ENCODE measurements at regions not wholly inside any gene's neighbourhood (a gene's known extent, or its start where the extent isn't known, plus 50 kb on each side); places are given as distances from the start of the nearest gene placed in this dataset.

DNA sequence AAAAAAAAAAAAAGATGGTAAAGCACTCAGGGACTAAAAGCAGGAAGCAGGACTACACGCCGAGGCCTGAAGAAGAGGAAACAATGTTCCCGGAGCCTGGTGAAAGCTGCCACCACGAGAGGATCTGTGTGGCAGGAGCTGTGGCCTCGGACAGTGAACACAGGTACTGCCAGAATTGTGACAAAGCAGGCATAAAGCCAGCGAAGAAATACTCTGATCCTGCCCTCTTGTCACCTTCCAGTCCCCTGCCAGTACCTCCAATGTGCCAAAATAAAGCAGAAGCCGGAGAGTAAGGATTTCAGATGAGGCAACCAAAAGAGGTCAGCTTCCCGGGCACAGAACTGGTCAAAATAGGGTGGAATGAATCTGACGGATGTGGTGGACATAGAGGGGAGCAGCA lies 211.5 kb upstream of the TARS1 start:
- TF ChIP-seq, protein P1, sequence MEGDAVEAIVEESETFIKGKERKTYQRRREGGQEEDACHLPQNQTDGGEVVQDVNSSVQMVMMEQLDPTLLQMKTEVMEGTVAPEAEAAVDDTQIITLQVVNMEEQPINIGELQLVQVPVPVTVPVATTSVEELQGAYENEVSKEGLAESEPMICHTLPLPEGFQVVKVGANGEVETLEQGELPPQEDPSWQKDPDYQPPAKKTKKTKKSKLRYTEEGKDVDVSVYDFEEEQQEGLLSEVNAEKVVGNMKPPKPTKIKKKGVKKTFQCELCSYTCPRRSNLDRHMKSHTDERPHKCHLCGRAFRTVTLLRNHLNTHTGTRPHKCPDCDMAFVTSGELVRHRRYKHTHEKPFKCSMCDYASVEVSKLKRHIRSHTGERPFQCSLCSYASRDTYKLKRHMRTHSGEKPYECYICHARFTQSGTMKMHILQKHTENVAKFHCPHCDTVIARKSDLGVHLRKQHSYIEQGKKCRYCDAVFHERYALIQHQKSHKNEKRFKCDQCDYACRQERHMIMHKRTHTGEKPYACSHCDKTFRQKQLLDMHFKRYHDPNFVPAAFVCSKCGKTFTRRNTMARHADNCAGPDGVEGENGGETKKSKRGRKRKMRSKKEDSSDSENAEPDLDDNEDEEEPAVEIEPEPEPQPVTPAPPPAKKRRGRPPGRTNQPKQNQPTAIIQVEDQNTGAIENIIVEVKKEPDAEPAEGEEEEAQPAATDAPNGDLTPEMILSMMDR (IDR thresholded peaks at IDR 0.05; ENCODE audit: low read length), result no peak
- no peak for TF ChIP-seq EZH2phosphoT487 (IDR thresholded peaks at IDR 0.05; ENCODE audit: low read length)
- TF ChIP-seq EZH2 (optimal IDR thresholded peaks at IDR 0.05; ENCODE audit: low read depth, low read length), result no peak
- no peaks in the 10 kb centered on the region for H3K36me3 ChIP-seq (replicated peaks; ENCODE audit: insufficient read depth, low read length)
- no peaks in the 10 kb centered on the region for H3K9me3 ChIP-seq (replicated peaks; ENCODE audit: insufficient read depth, low read length)
- DNase-seq, result no peak
- H3K4me1 ChIP-seq (ENCODE audit: low read length), result no peaks in the 10 kb centered on the region
- H3K79me2 ChIP-seq (ENCODE audit: low read length), result no peaks in the 10 kb centered on the region
- H3K27ac ChIP-seq (ENCODE audit: low read length), result no peak overlapping the region
- H3K9ac ChIP-seq (ENCODE audit: low read length), result no peak overlapping the region
- H3K9me2 ChIP-seq (replicated peaks; ENCODE audit: insufficient read depth, low read length), result no peaks in the 10 kb centered on the region
- H3K4me3 ChIP-seq (ENCODE audit: low read length), result no peak overlapping the region
- no peaks in the 10 kb centered on the region for H4K20me1 ChIP-seq (ENCODE audit: insufficient read depth, low read length)
- no peak overlapping the region for H2AFZ ChIP-seq (ENCODE audit: low read length)
- H3F3A ChIP-seq (ENCODE audit: insufficient read depth, low read length), result no peaks in the 10 kb centered on the region
- no peak overlapping the region for H3K4me2 ChIP-seq (ENCODE audit: low read depth, low read length)
- no peaks in the 10 kb centered on the region for H3K27me3 ChIP-seq (replicated peaks; ENCODE audit: insufficient read depth, low read length)

DNA sequence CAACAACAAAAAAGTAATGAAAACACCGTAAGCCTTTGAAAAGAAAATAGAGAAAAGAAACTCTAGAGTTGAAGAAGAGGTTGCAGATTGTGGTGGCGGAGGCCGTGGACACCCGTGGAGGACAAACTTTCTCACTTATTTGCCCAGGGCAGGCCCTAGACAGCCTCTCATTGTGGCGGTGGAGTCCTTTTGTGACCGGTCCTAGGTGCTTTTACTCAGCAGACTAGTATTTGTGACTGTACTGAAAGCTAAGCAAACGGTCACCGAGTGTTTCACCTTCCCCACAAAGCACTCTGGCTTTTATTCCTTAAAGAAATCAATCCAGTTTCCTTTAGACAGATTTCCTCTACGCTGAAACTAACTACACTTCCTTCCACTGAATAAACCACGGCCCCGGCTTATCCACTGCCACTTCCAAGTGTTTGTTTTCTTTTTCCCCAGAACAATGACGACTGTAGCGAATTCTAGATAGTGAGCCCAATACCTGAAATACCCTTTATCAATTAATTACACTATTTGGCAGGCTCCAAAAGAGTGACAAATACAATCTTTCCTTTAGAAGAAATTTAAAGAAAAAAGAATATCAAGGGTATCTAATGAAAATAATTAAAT lies 210.2 kb upstream of the TARS1 start:
- Histone ChIP-seq H3F3A (ENCODE audit: insufficient read depth, low read length) (no peaks in the 10 kb centered on the region), H3K27ac (ENCODE audit: low read length) (no peak overlapping the region), H3K79me2 (ENCODE audit: low read length) (no peaks in the 10 kb centered on the region), H3K9me3 (replicated peaks; ENCODE audit: insufficient read depth, low read length) (no peaks in the 10 kb centered on the region), H3K27me3 (replicated peaks; ENCODE audit: insufficient read depth, low read length) (no peaks in the 10 kb centered on the region), H3K9ac (ENCODE audit: low read length) (no peak overlapping the region), H3K36me3 (replicated peaks; ENCODE audit: insufficient read depth, low read length) (no peaks in the 10 kb centered on the region), H3K4me2 (ENCODE audit: low read depth, low read length) (no peak overlapping the region), H3K4me1 (ENCODE audit: low read length) (peaks cover 9% of the 10 kb centered on the region), H4K20me1 (ENCODE audit: insufficient read depth, low read length) (no peaks in the 10 kb centered on the region), H2AFZ (ENCODE audit: low read length) (no peak overlapping the region), H3K4me3 (ENCODE audit: low read length) (no peak overlapping the region), H3K9me2 (replicated peaks; ENCODE audit: insufficient read depth, low read length) (no peaks in the 10 kb centered on the region)
- TF ChIP-seq, protein P1 (IDR thresholded peaks at IDR 0.05; ENCODE audit: low read length), result no peak
- TF ChIP-seq EZH2 (optimal IDR thresholded peaks at IDR 0.05; ENCODE audit: low read depth, low read length) (no peak), EZH2phosphoT487 (IDR thresholded peaks at IDR 0.05; ENCODE audit: low read length) (no peak)
- DNase-seq, result no peak

DNA sequence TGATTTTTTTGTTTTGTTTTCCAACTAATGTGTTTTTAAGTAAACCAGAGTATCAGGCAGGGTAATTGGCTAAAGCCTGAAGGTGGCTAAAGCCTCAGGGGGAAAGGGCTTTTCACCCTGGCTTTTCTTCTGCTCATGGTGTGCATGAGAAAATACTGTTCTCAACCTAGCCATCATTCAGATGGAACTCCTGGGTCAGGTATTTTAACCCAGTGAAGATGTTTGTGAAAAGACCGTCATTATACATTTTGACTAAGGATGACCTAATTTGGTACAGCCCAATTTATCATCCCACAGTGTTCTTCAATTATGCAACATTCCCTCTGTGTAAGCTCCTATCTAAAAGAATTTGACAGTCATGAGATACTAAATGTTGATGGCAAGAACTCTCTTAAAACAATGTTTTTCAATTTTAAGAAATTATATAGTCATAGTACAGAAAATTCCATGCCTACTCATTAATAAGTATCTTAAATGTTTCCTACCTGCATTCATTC lies 209.5 kb upstream of the TARS1 start:
- Histone ChIP-seq H3K9ac (ENCODE audit: low read length) (no peak overlapping the region), H3K4me1 (ENCODE audit: low read length) (peaks cover 15% of the 10 kb centered on the region), H3K9me3 (replicated peaks; ENCODE audit: insufficient read depth, low read length) (no peaks in the 10 kb centered on the region), H3F3A (ENCODE audit: insufficient read depth, low read length) (peaks cover 5% of the 10 kb centered on the region), H3K27me3 (replicated peaks; ENCODE audit: insufficient read depth, low read length) (no peaks in the 10 kb centered on the region), H2AFZ (ENCODE audit: low read length) (no peak overlapping the region), H3K9me2 (replicated peaks; ENCODE audit: insufficient read depth, low read length) (no peaks in the 10 kb centered on the region), H4K20me1 (ENCODE audit: insufficient read depth, low read length) (no peaks in the 10 kb centered on the region), H3K36me3 (replicated peaks; ENCODE audit: insufficient read depth, low read length) (no peaks in the 10 kb centered on the region), H3K4me2 (ENCODE audit: low read depth, low read length) (no peak overlapping the region), H3K79me2 (ENCODE audit: low read length) (no peaks in the 10 kb centered on the region), H3K4me3 (ENCODE audit: low read length) (no peak overlapping the region), H3K27ac (ENCODE audit: low read length) (no peak overlapping the region)
- no peak for TF ChIP-seq EZH2phosphoT487 (IDR thresholded peaks at IDR 0.05; ENCODE audit: low read length)
- TF ChIP-seq, protein P1 (IDR thresholded peaks at IDR 0.05; ENCODE audit: low read length), result no peak
- no peak for TF ChIP-seq EZH2 (optimal IDR thresholded peaks at IDR 0.05; ENCODE audit: low read depth, low read length)
- no peak for DNase-seq
